ENCODE measurements at regions not wholly inside any gene's neighbourhood (a gene's known extent, or its start where the extent isn't known, plus 50 kb on each side); places are given as distances from the start of the nearest gene placed in this dataset.

DNA sequence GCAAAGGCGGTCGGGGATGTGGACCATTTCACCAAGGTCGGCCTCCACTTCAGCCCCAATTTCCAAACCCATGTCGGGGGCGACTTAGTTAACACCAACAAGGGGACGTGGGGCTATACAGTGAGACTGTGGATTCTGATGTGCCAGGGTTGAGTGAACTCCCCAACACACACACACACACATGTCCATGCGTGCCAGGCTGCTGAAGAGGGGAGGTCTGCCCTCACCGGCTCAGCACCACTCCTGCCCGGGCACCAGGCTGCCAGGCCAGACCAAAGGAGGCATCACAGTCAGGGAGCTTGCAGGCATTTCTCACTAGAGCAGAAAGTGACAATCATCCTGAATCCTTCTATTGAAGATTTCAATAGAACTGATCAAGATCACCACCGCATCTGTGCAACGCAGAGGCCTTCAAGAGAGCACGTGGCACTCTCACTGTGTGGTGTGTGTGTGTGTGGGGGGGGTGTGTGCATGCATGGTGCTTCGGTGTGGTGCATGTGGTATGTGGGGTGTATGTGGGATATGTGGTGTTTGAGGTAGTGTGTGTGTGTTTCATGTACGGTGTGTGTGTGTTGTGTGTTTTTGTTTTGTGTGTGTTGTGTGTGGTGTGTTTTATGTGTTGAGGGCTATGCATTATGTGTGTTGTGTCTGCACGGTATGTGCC, 403.5 kb upstream of the RNF32 start:
- no peaks in the 10 kb centered on the region for H3K27me3 ChIP-seq
- H3K4me3 ChIP-seq (replicated peaks in 1 of 3) = no peak overlapping the region
- TF ChIP-seq CTCF (IDR thresholded peaks at IDR 0.05) (no peak), POLR2A (IDR thresholded peaks at IDR 0.05) (no peak)
- intact Hi-C loops (cut with DNase I) = no loop called here
- H3K9me3 ChIP-seq = no peaks in the 10 kb centered on the region
- WGBS, 2 donors = 93 to 97% methylated on average over 11 to 15 of the region's 15 CpGs
- no peaks in the 10 kb centered on the region for H3K4me1 ChIP-seq
- no peak overlapping the region for H3K27ac ChIP-seq
- no peak for DNase-seq
- no peaks in the 10 kb centered on the region for H3K36me3 ChIP-seq

DNA sequence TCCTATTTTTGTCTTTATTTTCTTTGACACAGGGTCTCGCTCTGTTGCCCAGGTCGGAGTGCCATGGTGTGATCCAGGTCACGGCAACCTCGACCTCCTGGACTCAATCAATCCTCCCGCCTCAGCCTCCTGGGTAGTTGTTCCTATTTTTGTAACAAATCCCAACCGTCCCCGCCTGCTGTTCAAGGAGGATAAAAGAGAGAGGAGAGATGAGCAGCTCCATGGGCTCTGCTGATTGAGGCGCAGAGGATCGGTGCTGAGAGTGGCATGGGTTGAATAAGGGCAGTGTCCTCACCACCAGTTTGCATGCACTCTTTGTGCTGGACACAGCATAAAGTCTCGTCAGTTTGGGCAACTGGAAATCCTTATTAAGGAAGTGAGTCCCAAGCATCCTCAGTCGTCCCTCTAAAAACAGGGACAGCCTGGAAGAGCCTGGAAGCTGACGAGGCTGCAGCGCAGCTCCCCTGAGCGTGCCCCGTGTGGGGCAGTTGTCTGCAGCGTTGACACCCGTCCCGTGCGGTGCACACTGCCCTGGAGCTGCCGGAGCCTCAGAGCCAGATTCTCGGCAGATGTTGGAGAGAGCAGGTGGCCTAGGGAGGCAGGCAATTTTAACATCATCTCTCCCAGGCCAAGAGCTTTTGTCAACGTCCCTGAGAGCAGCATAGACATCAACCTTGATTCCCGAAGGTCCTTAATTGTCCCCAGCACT, 404.2 kb upstream of the RNF32 start:
- TF ChIP-seq CTCF (IDR thresholded peaks at IDR 0.05) = no peak
- TF ChIP-seq POLR2A (IDR thresholded peaks at IDR 0.05) = no peak
- no peak overlapping the region for H3K27ac ChIP-seq
- H3K9me3 ChIP-seq = no peaks in the 10 kb centered on the region
- DNase-seq = no peak
- intact Hi-C loops (cut with DNase I) = no loop called here
- no peaks in the 10 kb centered on the region for H3K4me1 ChIP-seq
- H3K27me3 ChIP-seq = no peaks in the 10 kb centered on the region
- 81 to 82% methylated on average over 20 to 23 of the region's 23 CpGs for WGBS, 2 donors
- H3K4me3 ChIP-seq (replicated peaks in 1 of 3) = no peak overlapping the region
- no peaks in the 10 kb centered on the region for H3K36me3 ChIP-seq

GRCh38 chr7:156234666-156235494, 405.7 kb upstream of the RNF32 start:
- TF ChIP-seq CTCF (IDR thresholded peaks at IDR 0.05) = no peak
- no peak for TF ChIP-seq POLR2A (IDR thresholded peaks at IDR 0.05)
- no peak overlapping the region for H3K27ac ChIP-seq
- intact Hi-C loops (cut with DNase I) = no loop called here
- DNase-seq = no peak
- H3K9me3 ChIP-seq = no peaks in the 10 kb centered on the region
- no peaks in the 10 kb centered on the region for H3K36me3 ChIP-seq
- H3K4me1 ChIP-seq = no peaks in the 10 kb centered on the region
- no peak overlapping the region for H3K4me3 ChIP-seq (replicated peaks in 1 of 3)
- WGBS, 2 donors = 80 to 84% methylated on average over 9 to 10 of the region's 10 CpGs
- H3K27me3 ChIP-seq = no peaks in the 10 kb centered on the region

GRCh38 chr7:156234192-156234591, 406.4 kb upstream of the RNF32 start:
- H3K27me3 ChIP-seq = no peaks in the 10 kb centered on the region
- no peaks in the 10 kb centered on the region for H3K36me3 ChIP-seq
- H3K9me3 ChIP-seq = no peaks in the 10 kb centered on the region
- 97% methylated on average over 5 of the region's 5 CpGs for WGBS, 2 donors
- H3K4me3 ChIP-seq (replicated peaks in 1 of 3) = no peak overlapping the region
- no peaks in the 10 kb centered on the region for H3K4me1 ChIP-seq
- H3K27ac ChIP-seq = no peak overlapping the region
- intact Hi-C loops (cut with DNase I) = no loop called here
- DNase-seq = no peak
- TF ChIP-seq POLR2A (IDR thresholded peaks at IDR 0.05) = no peak
- no peak for TF ChIP-seq CTCF (IDR thresholded peaks at IDR 0.05)

Measured in thyroid gland (tissue), 4 donors.